WERI-Rb-1 (cell line): ENCODE measurements at regions not wholly inside any gene's neighbourhood (a gene's known extent, or its start where the extent isn't known, plus 50 kb on each side); places are given as distances from the start of the nearest gene placed in this dataset.

Source experiments
- DNase-seq: peaks from one replicate; pipeline ENCODE4 v3.0.0-alpha.2; 2020
- H3K27ac ChIP-seq: fragments of 250-450 bp; sonication (Bioruptor Pico); 2 replicates; pipeline ENCODE4 v1.5.1; 2020; ENCODE audit warnings: mild to moderate bottlenecking, moderate library complexity
- H3K27me3 ChIP-seq: fragments of 250-450 bp; sonication (Bioruptor Pico); 2 replicates; pipeline ENCODE4 v1.5.1; 2021; ENCODE audit warnings: mild to moderate bottlenecking, low read depth, moderate library complexity; ENCODE audit not compliant: insufficient read depth, severe bottlenecking
- H3K36me3 ChIP-seq: fragments of 250-450 bp; sonication (Bioruptor Pico); 2 replicates; pipeline ENCODE4 v1.5.1; 2020; ENCODE audit warnings: mild to moderate bottlenecking, moderate library complexity
- H3K4me3 ChIP-seq: 2 replicates; pipeline ENCODE4 v1.5.1; 2011; ENCODE audit warnings: low read depth, mild to moderate bottlenecking, control low read depth, low read length
- H3K9me3 ChIP-seq: fragments of 250-450 bp; sonication (Bioruptor Pico); 2 replicates; pipeline ENCODE4 v1.5.1; 2021; ENCODE audit warnings: mild to moderate bottlenecking, moderate library complexity; ENCODE audit not compliant: severe bottlenecking
- TF ChIP-seq, protein P1 (sequence below): IDR thresholded peaks from 2 replicates; pipeline ENCODE4 v1.5.1; 2011; ENCODE audit warnings: low read depth, mild to moderate bottlenecking, control low read depth, inconsistent platforms, low read length

GRCh38 chr7:27299861-27300260 is 57.3 kb downstream of the EVX1 start:
- Histone ChIP-seq H3K4me3 (no peak overlapping the region), H3K27ac (no peak overlapping the region), H3K36me3 (no peaks in the 10 kb centered on the region), H3K9me3 (no peaks in the 10 kb centered on the region), H3K27me3 (peaks cover 69% of the 10 kb centered on the region)
- no peak for DNase-seq
- TF ChIP-seq, protein P1, sequence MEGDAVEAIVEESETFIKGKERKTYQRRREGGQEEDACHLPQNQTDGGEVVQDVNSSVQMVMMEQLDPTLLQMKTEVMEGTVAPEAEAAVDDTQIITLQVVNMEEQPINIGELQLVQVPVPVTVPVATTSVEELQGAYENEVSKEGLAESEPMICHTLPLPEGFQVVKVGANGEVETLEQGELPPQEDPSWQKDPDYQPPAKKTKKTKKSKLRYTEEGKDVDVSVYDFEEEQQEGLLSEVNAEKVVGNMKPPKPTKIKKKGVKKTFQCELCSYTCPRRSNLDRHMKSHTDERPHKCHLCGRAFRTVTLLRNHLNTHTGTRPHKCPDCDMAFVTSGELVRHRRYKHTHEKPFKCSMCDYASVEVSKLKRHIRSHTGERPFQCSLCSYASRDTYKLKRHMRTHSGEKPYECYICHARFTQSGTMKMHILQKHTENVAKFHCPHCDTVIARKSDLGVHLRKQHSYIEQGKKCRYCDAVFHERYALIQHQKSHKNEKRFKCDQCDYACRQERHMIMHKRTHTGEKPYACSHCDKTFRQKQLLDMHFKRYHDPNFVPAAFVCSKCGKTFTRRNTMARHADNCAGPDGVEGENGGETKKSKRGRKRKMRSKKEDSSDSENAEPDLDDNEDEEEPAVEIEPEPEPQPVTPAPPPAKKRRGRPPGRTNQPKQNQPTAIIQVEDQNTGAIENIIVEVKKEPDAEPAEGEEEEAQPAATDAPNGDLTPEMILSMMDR: no peak

DNA sequence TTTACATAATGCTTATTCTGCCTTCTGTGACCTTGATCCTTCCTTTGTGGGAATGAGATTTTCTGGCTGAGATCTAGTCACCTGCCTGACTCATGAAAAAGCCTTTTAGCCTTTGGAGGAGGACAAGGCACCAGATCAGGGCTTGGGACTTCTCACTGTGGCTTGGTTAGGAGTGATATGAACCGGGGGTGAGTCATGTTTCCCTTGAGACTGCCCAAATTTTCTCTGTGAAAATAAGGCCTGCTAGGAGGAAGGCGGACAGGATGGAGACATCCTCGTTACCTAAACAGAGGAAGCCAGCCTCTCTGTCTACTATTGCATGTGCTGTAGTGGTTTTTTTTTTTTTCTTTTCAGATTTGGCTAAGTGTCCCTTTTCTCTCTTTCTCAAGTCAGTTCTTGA is 57.8 kb downstream of the EVX1 start:
- H3K27ac ChIP-seq: no peak overlapping the region
- DNase-seq: no peak
- TF ChIP-seq, protein P1: no peak

DNA sequence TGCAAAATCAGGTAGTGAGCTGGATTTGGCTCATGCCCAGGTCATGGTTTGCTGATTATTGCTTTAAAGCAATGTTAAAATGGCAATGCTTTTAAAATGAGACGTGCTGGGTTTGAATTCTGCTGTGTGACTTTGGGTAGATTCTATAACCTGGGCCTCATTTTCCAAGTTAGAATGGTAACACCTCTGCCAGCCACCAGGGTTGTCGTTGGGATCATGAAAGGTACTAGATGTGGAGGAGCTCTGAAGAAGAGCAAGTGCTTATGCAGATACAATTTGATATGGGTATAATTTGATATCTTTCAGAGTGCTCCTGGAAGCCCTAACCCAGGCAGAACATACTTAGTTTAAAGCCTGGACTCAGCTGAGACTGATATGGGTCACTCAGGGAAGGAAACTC is 60.0 kb downstream of the EVX1 start:
- no peak for DNase-seq
- TF ChIP-seq, protein P1: no peak
- Histone ChIP-seq H3K27me3 (peaks cover 69% of the 10 kb centered on the region), H3K36me3 (no peaks in the 10 kb centered on the region), H3K9me3 (no peaks in the 10 kb centered on the region), H3K4me3 (no peak overlapping the region), H3K27ac (no peak overlapping the region)

More for the DNA sequence above, 57.8 kb downstream of the EVX1 start:
- Histone ChIP-seq H3K27me3 (peaks cover 72% of the 10 kb centered on the region), H3K4me3 (no peak overlapping the region), H3K36me3 (no peaks in the 10 kb centered on the region), H3K9me3 (no peaks in the 10 kb centered on the region)

GRCh38 chr7:27303026-27303425 is 60.4 kb downstream of the EVX1 start:
- Histone ChIP-seq H3K27me3 (peaks cover 68% of the 10 kb centered on the region), H3K4me3 (no peak overlapping the region), H3K9me3 (no peaks in the 10 kb centered on the region), H3K36me3 (no peaks in the 10 kb centered on the region), H3K27ac (no peak overlapping the region)
- DNase-seq: no peak
- TF ChIP-seq, protein P1: no peak

DNA sequence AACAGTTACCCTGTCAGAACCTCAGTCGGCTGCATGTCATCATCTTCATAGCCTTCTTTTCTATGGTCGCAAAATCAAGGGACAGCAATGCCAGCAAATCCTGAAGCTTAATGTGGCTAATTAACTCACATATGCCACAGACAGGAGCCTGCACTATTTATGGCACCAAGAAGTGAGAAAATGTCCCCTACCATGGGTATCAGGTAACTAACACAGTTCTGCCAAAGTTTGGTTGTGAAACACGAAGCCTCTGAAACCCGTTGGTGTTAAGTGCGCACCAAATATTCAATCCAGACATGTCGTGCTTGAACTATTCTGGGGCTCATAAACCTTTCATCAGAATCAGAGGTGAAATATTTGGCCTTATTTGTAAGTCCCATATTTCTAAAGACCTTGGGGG is 63.3 kb downstream of the EVX1 start:
- Histone ChIP-seq H3K36me3 (no peaks in the 10 kb centered on the region), H3K27me3 (peaks cover 55% of the 10 kb centered on the region), H3K9me3 (no peaks in the 10 kb centered on the region), H3K27ac (no peak overlapping the region), H3K4me3 (no peak overlapping the region)
- DNase-seq: no peak
- TF ChIP-seq, protein P1: no peak

GRCh38 chr7:27312820-27313219 is 70.2 kb downstream of the EVX1 start:
- Histone ChIP-seq H3K4me3 (no peak overlapping the region), H3K36me3 (no peaks in the 10 kb centered on the region), H3K9me3 (no peaks in the 10 kb centered on the region), H3K27ac (no peak overlapping the region), H3K27me3 (peaks cover 58% of the 10 kb centered on the region)
- no peak for DNase-seq
- TF ChIP-seq, protein P1: no peak
